PC-9 (cell line): ENCODE measurements at regions not wholly inside any gene's neighbourhood (a gene's known extent, or its start where the extent isn't known, plus 50 kb on each side); places are given as distances from the start of the nearest gene placed in this dataset.

Source experiments
- BruUV-seq: library from RNA; stranded (reverse); fragments of 400-500 nt; replicated peaks from 2 replicates; lab custom pipeline; 2021; lab: Mats Ljungman, UMichigan
- CTCF ChIA-PET: fragments of 300-600 bp; sonication (Branson Sonifier 250); formaldehyde crosslinking; loops from one replicate; lab custom pipeline; 2022; ENCODE audit warnings: antibody characterized with exemption; lab: Charles Lee
- POLR2A ChIA-PET: fragments of 300-600 bp; sonication (Branson Sonifier 250); formaldehyde crosslinking; loops from one replicate; lab custom pipeline; 2022; ENCODE audit warnings: antibody characterized with exemption; ENCODE audit not compliant: unreplicated experiment; lab: Charles Lee
- DNase-seq, 2 experiments: peaks; one replicate each; pipeline versions ENCODE4 v3.0.0 to v3.0.0-alpha.2; 2015 to 2022; ENCODE audit warnings: mixed read lengths in 1 of 2
- H2AFZ ChIP-seq: fragments of 200-600 bp; sonication (generic); 2 replicates; pipeline ENCODE4 v1.8.1; 2017; ENCODE audit warnings: antibody characterized with exemption
- H3F3A ChIP-seq: fragments of 200-600 bp; sonication (generic); 2 replicates; pipeline ENCODE4 v1.8.1; 2017; ENCODE audit warnings: antibody characterized with exemption, mild to moderate bottlenecking, low read depth; ENCODE audit not compliant: insufficient read depth
- H3K27ac ChIP-seq: fragments of 200-600 bp; sonication (generic); 2 replicates; pipeline ENCODE4 v1.6.1; 2016; ENCODE audit warnings: mixed run types
- H3K27me3 ChIP-seq: fragments of 200-600 bp; sonication (generic); 2 replicates; pipeline ENCODE4 v1.6.1; 2016; ENCODE audit warnings: low read depth, mixed run types; ENCODE audit not compliant: insufficient read depth
- H3K36me3 ChIP-seq: fragments of 200-600 bp; sonication (generic); 2 replicates; pipeline ENCODE4 v1.6.1; 2016; ENCODE audit warnings: low read depth, mixed run types
- H3K4me1 ChIP-seq: fragments of 200-600 bp; sonication (generic); replicated peaks from 2 replicates; pipeline ENCODE4 v1.6.1; 2016; ENCODE audit warnings: mixed run types; ENCODE audit not compliant: insufficient read depth
- H3K4me2 ChIP-seq: fragments of 200-600 bp; sonication (generic); 2 replicates; pipeline ENCODE4 v1.6.1; 2017; ENCODE audit warnings: mixed run types
- H3K4me3 ChIP-seq: fragments of 200-600 bp; sonication (generic); 2 replicates; pipeline ENCODE4 v1.6.1; 2016; ENCODE audit warnings: mixed run types
- H3K79me2 ChIP-seq: fragments of 200-600 bp; sonication (generic); 2 replicates; pipeline ENCODE4 v1.6.1; 2017; ENCODE audit warnings: low read depth, mixed run types
- H3K9me2 ChIP-seq: fragments of 200-600 bp; sonication (generic); 2 replicates; pipeline ENCODE4 v1.8.1; 2017; ENCODE audit warnings: mild to moderate bottlenecking; ENCODE audit not compliant: insufficient read depth
- H3K9me3 ChIP-seq: fragments of 200-600 bp; sonication (generic); 2 replicates; pipeline ENCODE4 v1.8.1; 2016; ENCODE audit warnings: low read depth; ENCODE audit not compliant: insufficient read depth
- H4K20me1 ChIP-seq: fragments of 200-600 bp; sonication (generic); 2 replicates; pipeline ENCODE4 v1.8.1; 2017; ENCODE audit not compliant: insufficient read depth
- CTCF ChIP-seq: fragments of 200-600 bp; sonication (generic); conservative IDR thresholded peaks from 2 replicates; pipeline ENCODE4 v1.6.1; 2017; ENCODE audit warnings: mixed run types, antibody characterized with exemption, mild to moderate bottlenecking, moderate library complexity
- EZH2 ChIP-seq: fragments of 200-600 bp; sonication (generic); IDR thresholded peaks from 2 replicates; pipeline ENCODE4 v1.8.0; 2017; ENCODE audit warnings: antibody characterized with exemption, low read depth
- intact Hi-C: fragments of 100-400 bp; cut with micrococcal nuclease; formaldehyde crosslinking; loops from one replicate; pipeline ENCODE4 v1.10.0; 2022; ENCODE audit not compliant: unreplicated experiment

- ChIA-PET POLR2A (no interaction called here), CTCF (no interaction called here)
- H3K9me3 ChIP-seq: no peaks in the 10 kb centered on the region
- no peaks in the 10 kb centered on the region for H4K20me1 ChIP-seq
- DNase-seq: no peak
- H3K4me1 ChIP-seq: no peaks in the 10 kb centered on the region
- H3F3A ChIP-seq: no peaks in the 10 kb centered on the region
- H3K36me3 ChIP-seq: no peaks in the 10 kb centered on the region
- no peak overlapping the region for H3K4me2 ChIP-seq
- no peaks in the 10 kb centered on the region for H3K27me3 ChIP-seq
- no peak overlapping the region for H2AFZ ChIP-seq
- TF ChIP-seq EZH2 (no peak), CTCF (no peak)
- H3K27ac ChIP-seq: no peak overlapping the region
- no peak overlapping the region for H3K4me3 ChIP-seq
- no TSS peak for BruUV-seq
- H3K79me2 ChIP-seq: no peaks in the 10 kb centered on the region
- intact Hi-C loops: no loop called here
- no peaks in the 10 kb centered on the region for H3K9me2 ChIP-seq
Measured at GRCh38 chr4:22573198-22573597, 57.3 kb upstream of the ADGRA3 start.

- BruUV-seq: no TSS peak
- no peaks in the 10 kb centered on the region for H3K4me1 ChIP-seq
Measured at GRCh38 chr4:22573641-22574040, 57.8 kb upstream of the ADGRA3 start.

GRCh38 chr4:22574424-22574823 lies 58.6 kb upstream of the ADGRA3 start:
- H3K4me3 ChIP-seq: no peak overlapping the region
- H2AFZ ChIP-seq: no peak overlapping the region
- no TSS peak for BruUV-seq
- no peaks in the 10 kb centered on the region for H3K4me1 ChIP-seq
- TF ChIP-seq CTCF: no peak
- no peak for TF ChIP-seq EZH2
- ChIA-PET POLR2A (no interaction called here), CTCF (no interaction called here)
- no peaks in the 10 kb centered on the region for H3F3A ChIP-seq
- no peaks in the 10 kb centered on the region for H3K9me3 ChIP-seq
- intact Hi-C loops: no loop called here
- no peaks in the 10 kb centered on the region for H3K36me3 ChIP-seq
- no peak overlapping the region for H3K27ac ChIP-seq
- no peak for DNase-seq
- no peaks in the 10 kb centered on the region for H3K27me3 ChIP-seq
- H3K9me2 ChIP-seq: no peaks in the 10 kb centered on the region
- no peaks in the 10 kb centered on the region for H3K79me2 ChIP-seq
- no peaks in the 10 kb centered on the region for H4K20me1 ChIP-seq
- H3K4me2 ChIP-seq: no peak overlapping the region

More at GRCh38 chr4:22573641-22574040, 57.8 kb upstream of the ADGRA3 start:
- no peaks in the 10 kb centered on the region for H3K36me3 ChIP-seq
- no peak for DNase-seq
- H2AFZ ChIP-seq: no peak overlapping the region
- no peak overlapping the region for H3K4me3 ChIP-seq
- no peaks in the 10 kb centered on the region for H3K79me2 ChIP-seq
- no peaks in the 10 kb centered on the region for H3K9me2 ChIP-seq
- no peaks in the 10 kb centered on the region for H3K27me3 ChIP-seq
- no peaks in the 10 kb centered on the region for H3F3A ChIP-seq
- POLR2A ChIA-PET: no interaction called here
- H3K27ac ChIP-seq: no peak overlapping the region
- no peak overlapping the region for H3K4me2 ChIP-seq
- CTCF ChIA-PET: no interaction called here
- no peak for TF ChIP-seq CTCF
- TF ChIP-seq EZH2: no peak
- H3K9me3 ChIP-seq: no peaks in the 10 kb centered on the region
- intact Hi-C loops: no loop called here
- no peaks in the 10 kb centered on the region for H4K20me1 ChIP-seq
